ENCODE measurements at regions not wholly inside any gene's neighbourhood (a gene's known extent, or its start where the extent isn't known, plus 50 kb on each side); places are given as distances from the start of the nearest gene placed in this dataset.

DNA sequence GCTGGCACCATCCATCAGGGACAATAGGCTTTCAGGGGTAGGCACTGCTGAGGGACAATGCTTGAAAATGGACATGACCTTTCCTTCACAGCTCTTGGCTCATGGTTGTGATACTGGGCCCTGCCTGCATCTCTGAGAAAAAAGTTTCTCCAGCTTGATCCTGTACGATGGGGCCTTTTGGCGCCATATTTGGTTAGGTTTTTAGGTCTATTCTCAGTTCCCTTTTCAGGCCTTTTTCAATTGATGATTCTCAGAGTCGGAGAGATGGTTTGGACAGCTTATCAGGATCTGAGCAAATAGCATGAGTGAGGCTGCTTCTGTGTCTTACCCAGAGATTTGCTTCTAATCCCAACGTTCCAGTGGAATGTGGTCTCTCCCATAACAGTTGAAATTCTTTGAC is 141.6 kb downstream of the ZNF518B start:
- no peak overlapping the region for H3K27ac ChIP-seq (ENCODE audit: low read depth in 2 of 2, low read length in 2 of 2)
- H3K4me1 ChIP-seq (ENCODE audit: control insufficient read depth in 2 of 3, insufficient read depth in 2 of 3, low read depth in 1 of 3, low read length in 3 of 3): no peaks in the 10 kb centered on the region
- TF ChIP-seq, protein P1, sequence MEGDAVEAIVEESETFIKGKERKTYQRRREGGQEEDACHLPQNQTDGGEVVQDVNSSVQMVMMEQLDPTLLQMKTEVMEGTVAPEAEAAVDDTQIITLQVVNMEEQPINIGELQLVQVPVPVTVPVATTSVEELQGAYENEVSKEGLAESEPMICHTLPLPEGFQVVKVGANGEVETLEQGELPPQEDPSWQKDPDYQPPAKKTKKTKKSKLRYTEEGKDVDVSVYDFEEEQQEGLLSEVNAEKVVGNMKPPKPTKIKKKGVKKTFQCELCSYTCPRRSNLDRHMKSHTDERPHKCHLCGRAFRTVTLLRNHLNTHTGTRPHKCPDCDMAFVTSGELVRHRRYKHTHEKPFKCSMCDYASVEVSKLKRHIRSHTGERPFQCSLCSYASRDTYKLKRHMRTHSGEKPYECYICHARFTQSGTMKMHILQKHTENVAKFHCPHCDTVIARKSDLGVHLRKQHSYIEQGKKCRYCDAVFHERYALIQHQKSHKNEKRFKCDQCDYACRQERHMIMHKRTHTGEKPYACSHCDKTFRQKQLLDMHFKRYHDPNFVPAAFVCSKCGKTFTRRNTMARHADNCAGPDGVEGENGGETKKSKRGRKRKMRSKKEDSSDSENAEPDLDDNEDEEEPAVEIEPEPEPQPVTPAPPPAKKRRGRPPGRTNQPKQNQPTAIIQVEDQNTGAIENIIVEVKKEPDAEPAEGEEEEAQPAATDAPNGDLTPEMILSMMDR (IDR thresholded peaks at IDR 0.05; ENCODE audit: borderline replicate concordance, extremely low read depth, insufficient read depth): no peak
- intact Hi-C loops (cut with DNase I): no loop called here
- H3K36me3 ChIP-seq (ENCODE audit: control insufficient read depth in 2 of 3, insufficient read depth in 3 of 3, low read length in 3 of 3): no peaks in the 10 kb centered on the region
- H3K9me3 ChIP-seq (ENCODE audit: control insufficient read depth in 2 of 3, insufficient read depth in 1 of 3, low read length in 3 of 3): no peaks in the 10 kb centered on the region
- FAIRE-seq (no peak), DNase-seq (no peak)
- no peak overlapping the region for H3K9ac ChIP-seq (ENCODE audit: low read length in 3 of 3)
- H3K4me3 ChIP-seq (ENCODE audit: low read length in 3 of 3): no peak overlapping the region
- H3K27me3 ChIP-seq (ENCODE audit: control insufficient read depth, insufficient read depth, low read length): no peaks in the 10 kb centered on the region

DNA sequence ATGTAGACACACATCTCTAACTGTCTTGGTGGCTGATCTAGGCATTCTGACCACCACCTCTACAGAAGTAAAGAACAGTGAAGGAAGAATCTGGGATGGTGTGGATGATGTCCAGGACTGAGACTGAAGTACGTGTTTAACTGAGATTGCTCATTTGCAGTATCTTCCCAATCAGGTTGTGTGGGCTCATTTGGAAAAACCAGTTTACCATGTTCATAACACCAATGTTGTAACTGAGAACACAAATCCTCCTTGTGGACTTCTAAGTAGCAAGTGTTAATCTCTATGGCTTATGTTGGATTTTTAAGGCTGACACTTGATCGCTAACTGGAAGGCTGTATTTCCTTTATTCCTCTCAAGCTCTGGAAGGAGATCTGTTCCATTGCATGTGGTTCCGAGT is 144.7 kb downstream of the ZNF518B start:
- FAIRE-seq (no peak), DNase-seq (no peak)
- H3K9ac ChIP-seq (ENCODE audit: low read length in 3 of 3): no peak overlapping the region
- TF ChIP-seq, protein P1 (IDR thresholded peaks at IDR 0.05; ENCODE audit: borderline replicate concordance, extremely low read depth, insufficient read depth): no peak
- no peaks in the 10 kb centered on the region for H3K27me3 ChIP-seq (ENCODE audit: control insufficient read depth, insufficient read depth, low read length)
- intact Hi-C loops (cut with DNase I): no loop called here
- no peaks in the 10 kb centered on the region for H3K4me1 ChIP-seq (ENCODE audit: control insufficient read depth in 2 of 3, insufficient read depth in 2 of 3, low read depth in 1 of 3, low read length in 3 of 3)
- H3K9me3 ChIP-seq (ENCODE audit: control insufficient read depth in 2 of 3, insufficient read depth in 1 of 3, low read length in 3 of 3): no peaks in the 10 kb centered on the region
- H3K27ac ChIP-seq (ENCODE audit: low read depth in 2 of 2, low read length in 2 of 2): no peak overlapping the region
- H3K36me3 ChIP-seq (ENCODE audit: control insufficient read depth in 2 of 3, insufficient read depth in 3 of 3, low read length in 3 of 3): no peaks in the 10 kb centered on the region
- no peak overlapping the region for H3K4me3 ChIP-seq (ENCODE audit: low read length in 3 of 3)

DNA sequence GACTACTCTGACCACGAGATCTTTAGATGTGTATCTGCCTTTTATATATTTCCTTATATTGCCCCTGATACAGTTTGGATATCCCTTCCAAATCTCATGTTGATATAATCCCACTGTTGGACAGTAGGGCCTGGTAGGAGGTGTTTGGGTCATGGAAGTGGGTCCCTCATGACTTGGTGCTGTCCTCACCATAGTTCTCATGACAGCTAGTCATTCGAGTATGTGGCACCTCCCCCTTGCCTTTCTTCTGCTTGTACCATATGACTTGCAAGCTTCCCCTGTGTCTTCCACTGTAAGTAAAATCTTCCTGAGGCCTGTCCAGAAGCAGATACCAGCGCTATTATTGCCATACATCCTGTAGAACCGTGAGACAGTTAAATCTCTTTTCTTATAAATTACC is 145.3 kb downstream of the ZNF518B start:
- TF ChIP-seq, protein P1 (IDR thresholded peaks at IDR 0.05; ENCODE audit: borderline replicate concordance, extremely low read depth, insufficient read depth): no peak
- H3K4me3 ChIP-seq (ENCODE audit: low read length in 3 of 3): no peak overlapping the region
- intact Hi-C loops (cut with DNase I): no loop called here
- H3K36me3 ChIP-seq (ENCODE audit: control insufficient read depth in 2 of 3, insufficient read depth in 3 of 3, low read length in 3 of 3): no peaks in the 10 kb centered on the region
- H3K9ac ChIP-seq (ENCODE audit: low read length in 3 of 3): no peak overlapping the region
- H3K27ac ChIP-seq (ENCODE audit: low read depth in 2 of 2, low read length in 2 of 2): no peak overlapping the region
- no peaks in the 10 kb centered on the region for H3K4me1 ChIP-seq (ENCODE audit: control insufficient read depth in 2 of 3, insufficient read depth in 2 of 3, low read depth in 1 of 3, low read length in 3 of 3)
- H3K9me3 ChIP-seq (ENCODE audit: control insufficient read depth in 2 of 3, insufficient read depth in 1 of 3, low read length in 3 of 3): no peaks in the 10 kb centered on the region
- no peak for FAIRE-seq
- no peaks in the 10 kb centered on the region for H3K27me3 ChIP-seq (ENCODE audit: control insufficient read depth, insufficient read depth, low read length)
- DNase-seq: no peak

DNA sequence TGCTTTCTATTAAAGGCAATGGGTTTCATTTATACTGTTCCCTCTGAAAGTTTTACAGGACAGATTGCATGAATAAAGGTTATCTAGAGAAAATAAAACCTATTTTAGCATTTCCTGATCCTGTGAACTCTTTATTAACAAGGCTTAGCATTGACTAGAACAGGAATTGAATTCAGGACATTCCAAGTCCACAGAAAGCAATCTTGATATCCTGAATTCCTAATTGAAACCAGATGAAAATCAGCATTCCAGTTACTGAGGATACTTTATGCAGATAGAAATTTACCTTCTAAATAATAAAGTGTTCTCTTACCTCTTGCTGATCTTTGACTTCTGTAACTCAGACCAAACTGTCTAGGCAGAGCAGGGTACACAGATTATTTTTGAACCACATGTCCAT is 151.4 kb downstream of the ZNF518B start:
- no peak overlapping the region for H3K4me3 ChIP-seq (ENCODE audit: low read length in 3 of 3)
- no peaks in the 10 kb centered on the region for H3K27me3 ChIP-seq (ENCODE audit: control insufficient read depth, insufficient read depth, low read length)
- no peaks in the 10 kb centered on the region for H3K9me3 ChIP-seq (ENCODE audit: control insufficient read depth in 2 of 3, insufficient read depth in 1 of 3, low read length in 3 of 3)
- no peak overlapping the region for H3K9ac ChIP-seq (ENCODE audit: low read length in 3 of 3)
- no peaks in the 10 kb centered on the region for H3K36me3 ChIP-seq (ENCODE audit: control insufficient read depth in 2 of 3, insufficient read depth in 3 of 3, low read length in 3 of 3)
- H3K27ac ChIP-seq (ENCODE audit: low read depth in 2 of 2, low read length in 2 of 2): no peak overlapping the region
- intact Hi-C loops (cut with DNase I): no loop called here
- DNase-seq (no peak), FAIRE-seq (no peak)
- TF ChIP-seq, protein P1 (IDR thresholded peaks at IDR 0.05; ENCODE audit: borderline replicate concordance, extremely low read depth, insufficient read depth): no peak
- H3K4me1 ChIP-seq (ENCODE audit: control insufficient read depth in 2 of 3, insufficient read depth in 2 of 3, low read depth in 1 of 3, low read length in 3 of 3): no peaks in the 10 kb centered on the region
